ENCODE measurements at regions not wholly inside any gene's neighbourhood (a gene's known extent, or its start where the extent isn't known, plus 50 kb on each side); places are given as distances from the start of the nearest gene placed in this dataset.
A peak's percentile ranks its signal among the peaks of the same experiment; 100 is the strongest.

- peaks cover 9% of the 10 kb centered on the region for H3K4me1 ChIP-seq
- no peaks in the 10 kb centered on the region for H3K79me2 ChIP-seq (ENCODE audit: low read depth)
- no peak overlapping the region for H3K9ac ChIP-seq
- H3K9me3 ChIP-seq (ENCODE audit: low read depth), result peaks cover 7% of the 10 kb centered on the region
- H3K27me3 ChIP-seq, result no peaks in the 10 kb centered on the region
- H3K36me3 Mint-ChIP-seq, result peaks cover 7% of the 10 kb centered on the region
- H3F3A ChIP-seq (ENCODE audit: low read depth), result peaks cover 10% of the 10 kb centered on the region
- peak; percentile 14 for DNase-seq (ENCODE audit: low spot score)
- peak overlapping the region; percentile 27 for H3K4me2 ChIP-seq
- peaks cover 17% of the 10 kb centered on the region for H3K9me3 Mint-ChIP-seq
- H3K27me3 Mint-ChIP-seq (ENCODE audit: insufficient read depth, low read depth), result no peaks in the 10 kb centered on the region
- TF ChIP-seq EZH2phosphoT487 (IDR thresholded peaks at IDR 0.05) (no peak), CTCF (IDR thresholded peaks at IDR 0.05) (no peak), EZH2 (IDR thresholded peaks at IDR 0.05) (no peak)
- no peak overlapping the region for H3K27ac ChIP-seq
- no peak overlapping the region for H3K4me3 Mint-ChIP-seq
- H4K20me1 ChIP-seq (ENCODE audit: low read depth), result no peaks in the 10 kb centered on the region
- H3K4me1 Mint-ChIP-seq, result peaks cover 5% of the 10 kb centered on the region
- H2AFZ ChIP-seq (replicated peaks), result no peak overlapping the region
- no peak overlapping the region for H3K27ac Mint-ChIP-seq
- no peaks in the 10 kb centered on the region for H3K36me3 ChIP-seq
- no peak overlapping the region for H3K4me3 ChIP-seq
Measured at GRCh38 chrX:131477498-131477897, 66.4 kb upstream of the OR13H1 start.

Data from neural progenitor cell (in vitro differentiated cells).